Stimulated activated CD4-positive, alpha-beta T cell treated with anti-CD3 and anti-CD28 coated beads, Interleukin-1b, Interleukin-23, amount 100 ng/mL, for 24 hours (primary cell): ENCODE measurements at regions not wholly inside any gene's neighbourhood (a gene's known extent, or its start where the extent isn't known, plus 50 kb on each side); places are given as distances from the start of the nearest gene placed in this dataset.
"Not testable (repeated sequence)": the region's sequence is repeated elsewhere in the genome, so short reads cannot be mapped to it uniquely, and the experiment has no call there.

Experiments
- DNase-seq, 4 experiments: peaks; one replicate each; pipeline ENCODE4 v3.0.0-alpha.2; 2020; ENCODE audit warnings: low read depth in 4 of 4, low spot score in 1 of 4

DNA sequence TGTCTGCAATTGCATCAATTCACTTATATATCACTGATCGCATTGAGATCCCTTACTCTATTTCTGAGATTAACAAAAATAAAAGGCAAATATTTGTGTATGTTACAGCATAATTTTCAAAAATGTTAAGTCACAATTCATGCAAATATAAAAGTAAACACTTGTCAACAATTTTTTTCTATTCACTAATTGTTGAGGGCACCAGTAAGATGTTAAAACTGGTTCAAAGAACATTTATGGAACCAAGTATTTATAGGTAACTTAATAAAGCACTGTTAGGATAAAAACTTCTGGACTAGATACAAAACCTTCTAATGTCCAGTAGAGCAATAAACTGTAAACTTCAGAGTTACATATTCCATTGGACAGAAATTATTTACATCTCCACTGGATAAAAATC, 586.1 kb upstream of the AUTS2 start:
- DNase-seq, result no peak

DNA sequence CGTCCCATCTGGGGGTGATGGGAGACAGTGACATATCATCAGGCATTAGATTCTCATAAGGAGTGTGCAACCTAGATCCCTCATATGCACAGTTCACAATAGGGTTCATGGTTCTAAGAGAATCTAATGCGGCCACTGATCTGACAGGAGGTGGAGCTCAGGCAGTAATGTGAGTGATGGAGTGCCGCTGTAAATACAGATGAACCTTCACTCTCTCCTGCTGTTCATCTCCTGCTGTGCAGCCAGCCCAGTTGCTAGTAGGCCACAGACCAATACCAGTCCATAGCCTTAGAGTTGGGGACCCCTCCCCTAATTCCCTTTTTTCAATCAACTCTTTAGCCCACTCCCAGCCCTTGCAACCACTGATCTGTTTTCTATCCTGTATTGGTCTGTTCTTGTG, 581.1 kb upstream of the AUTS2 start:
- DNase-seq, result no peak

DNA sequence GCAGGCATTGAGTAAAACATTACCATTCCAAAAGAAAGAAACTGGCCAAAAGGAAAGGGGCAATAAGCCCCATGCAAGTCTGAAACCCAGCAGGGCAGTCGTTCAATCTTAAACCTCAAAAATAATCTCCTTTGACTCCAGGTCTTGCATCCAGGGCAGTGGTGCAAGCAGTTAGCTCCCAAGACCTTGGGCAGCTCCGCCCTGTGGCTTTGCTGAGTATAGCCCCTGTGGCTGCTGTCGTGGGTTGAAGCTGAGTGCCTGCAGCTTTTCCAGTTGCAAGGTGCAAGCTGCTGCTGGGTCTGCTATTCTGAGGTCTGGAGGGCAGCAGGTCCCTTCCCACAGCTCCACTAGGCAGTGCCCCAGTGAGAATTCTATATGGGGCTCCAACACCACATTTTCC, 580.1 kb upstream of the AUTS2 start:
- no peak for DNase-seq

DNA sequence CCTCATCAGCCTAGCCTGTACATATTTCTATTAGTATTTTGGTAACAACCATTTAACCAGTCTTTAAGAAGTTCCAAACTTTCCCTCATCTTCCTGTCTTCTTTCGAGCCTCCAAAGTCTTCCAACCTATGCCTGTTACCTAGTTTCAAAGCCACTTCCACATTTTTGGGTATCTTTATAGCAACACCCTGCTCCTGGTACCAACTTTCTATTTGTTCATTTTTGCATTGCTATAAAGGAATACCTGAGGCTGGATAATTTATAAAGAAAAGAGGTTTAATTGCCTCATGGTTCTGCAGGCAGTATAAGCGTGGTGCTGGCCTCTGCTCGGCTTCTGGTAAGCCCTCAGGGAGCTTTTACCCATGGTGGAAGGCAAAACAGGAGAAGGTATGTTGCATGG, 578.8 kb upstream of the AUTS2 start:
- no peak for DNase-seq

DNA sequence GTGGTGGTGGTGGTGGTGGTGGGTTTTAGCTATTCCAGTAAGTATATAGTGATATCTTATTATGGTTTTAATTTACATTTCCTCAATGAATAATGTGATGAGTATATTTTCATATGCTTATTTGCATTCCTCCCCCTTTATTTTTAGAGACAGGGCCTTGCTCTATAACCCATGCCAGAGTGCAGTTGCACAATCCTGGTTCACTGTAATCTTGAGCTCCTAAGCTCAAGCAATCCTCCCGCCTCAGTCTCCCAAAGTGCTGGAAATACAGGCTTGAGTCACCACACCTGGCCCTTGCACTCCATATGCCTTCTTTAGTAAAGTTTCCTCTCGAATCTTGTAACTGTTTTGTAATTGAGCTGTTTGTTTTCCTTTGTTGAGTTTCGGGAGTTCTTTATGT, 577.7 kb upstream of the AUTS2 start:
- DNase-seq, result no peak

DNA sequence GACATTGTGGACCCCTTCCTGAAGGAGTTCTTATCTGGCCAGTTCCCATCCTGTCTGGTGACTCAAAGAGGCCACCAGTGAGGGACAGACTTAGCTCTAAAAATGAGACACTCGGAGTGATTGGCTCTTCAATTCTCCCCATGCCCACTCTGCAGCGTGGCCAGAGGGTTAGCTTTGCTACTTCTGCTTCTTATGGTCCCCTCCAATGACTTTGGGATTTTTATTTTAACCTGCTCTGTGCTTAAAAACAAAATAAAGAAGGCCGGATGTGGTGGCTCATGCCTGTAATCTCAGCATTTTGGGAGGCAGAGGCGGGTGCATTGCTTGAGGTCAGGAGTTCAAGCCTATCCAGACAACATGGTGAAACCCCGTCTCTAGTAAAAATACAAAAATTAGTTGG, 573.0 kb upstream of the AUTS2 start:
- DNase-seq, result no peak

DNA sequence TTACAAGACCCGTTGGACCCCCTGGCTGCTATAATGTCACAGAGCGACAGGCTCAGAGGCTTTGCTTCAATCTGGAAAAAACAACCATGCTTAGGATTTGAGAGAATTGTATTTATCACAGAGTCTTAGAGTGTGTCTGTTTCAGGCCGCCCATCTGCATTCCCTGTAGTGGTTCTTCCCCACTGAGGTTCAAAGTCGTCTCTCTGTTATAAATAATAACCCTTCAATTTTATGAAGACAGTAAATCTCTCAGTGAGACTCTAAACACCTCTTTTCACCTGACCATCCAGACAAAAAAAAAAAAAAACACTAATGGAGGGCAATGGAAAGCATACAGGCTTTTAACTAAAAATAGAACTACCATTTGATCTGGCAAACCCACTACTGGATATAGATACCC, 565.4 kb upstream of the AUTS2 start:
- no peak for DNase-seq

- no peak for DNase-seq
Observed at GRCh38 chr7:69035826-69036225, 562.4 kb upstream of the AUTS2 start.

- DNase-seq, result no peak
Observed at GRCh38 chr7:69036301-69036700, 562.0 kb upstream of the AUTS2 start.

- DNase-seq, result no peak
Observed at GRCh38 chr7:69038915-69039314, 559.4 kb upstream of the AUTS2 start.

DNA sequence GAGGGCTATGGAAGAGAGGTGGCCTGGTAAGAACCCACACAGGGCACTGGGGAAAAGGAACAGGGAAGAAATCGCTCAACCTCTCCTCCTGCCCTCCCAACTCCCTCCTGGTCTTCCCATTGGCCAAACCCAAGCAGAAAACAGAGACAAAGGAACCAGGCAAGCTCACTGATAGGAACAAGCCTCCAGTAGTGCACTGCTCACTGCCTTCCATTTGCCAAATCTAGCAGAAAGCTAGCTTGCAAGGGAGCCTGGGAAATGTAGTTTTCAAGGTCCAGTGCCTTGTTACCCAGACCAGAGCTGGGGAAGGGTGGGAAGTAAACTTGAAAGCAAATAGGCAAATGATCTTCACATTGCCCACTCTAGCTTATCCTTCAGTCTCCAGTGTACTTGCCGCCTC, 556.1 kb upstream of the AUTS2 start:
- DNase-seq, result no peak

GRCh38 chr7:69047151-69047754, 551.0 kb upstream of the AUTS2 start:
- no peak for DNase-seq

GRCh38 chr7:69049326-69049725, 548.9 kb upstream of the AUTS2 start:
- no peak for DNase-seq

- no peak for DNase-seq
Observed at GRCh38 chr7:69052447-69052846, 545.8 kb upstream of the AUTS2 start.

DNA sequence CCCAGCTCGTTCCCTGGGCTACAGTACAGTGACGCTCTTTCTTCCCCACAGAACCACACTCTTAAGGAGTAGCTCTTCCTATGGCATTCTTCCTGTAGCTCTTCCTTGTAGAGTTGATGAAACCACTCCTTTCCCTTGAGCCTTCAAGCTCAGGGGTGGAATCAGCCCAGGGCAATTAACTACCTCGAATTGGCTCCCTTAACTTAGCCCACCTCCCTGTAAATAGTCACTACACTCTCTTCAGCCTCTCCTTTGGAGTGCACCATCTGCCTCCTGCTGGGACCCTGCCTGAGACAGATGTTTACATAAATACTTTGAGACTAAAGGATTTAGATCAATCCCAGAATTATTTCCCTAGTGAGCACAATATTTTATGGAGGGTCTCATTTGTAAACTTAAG, 537.8 kb upstream of the AUTS2 start:
- DNase-seq, result no peak

DNA sequence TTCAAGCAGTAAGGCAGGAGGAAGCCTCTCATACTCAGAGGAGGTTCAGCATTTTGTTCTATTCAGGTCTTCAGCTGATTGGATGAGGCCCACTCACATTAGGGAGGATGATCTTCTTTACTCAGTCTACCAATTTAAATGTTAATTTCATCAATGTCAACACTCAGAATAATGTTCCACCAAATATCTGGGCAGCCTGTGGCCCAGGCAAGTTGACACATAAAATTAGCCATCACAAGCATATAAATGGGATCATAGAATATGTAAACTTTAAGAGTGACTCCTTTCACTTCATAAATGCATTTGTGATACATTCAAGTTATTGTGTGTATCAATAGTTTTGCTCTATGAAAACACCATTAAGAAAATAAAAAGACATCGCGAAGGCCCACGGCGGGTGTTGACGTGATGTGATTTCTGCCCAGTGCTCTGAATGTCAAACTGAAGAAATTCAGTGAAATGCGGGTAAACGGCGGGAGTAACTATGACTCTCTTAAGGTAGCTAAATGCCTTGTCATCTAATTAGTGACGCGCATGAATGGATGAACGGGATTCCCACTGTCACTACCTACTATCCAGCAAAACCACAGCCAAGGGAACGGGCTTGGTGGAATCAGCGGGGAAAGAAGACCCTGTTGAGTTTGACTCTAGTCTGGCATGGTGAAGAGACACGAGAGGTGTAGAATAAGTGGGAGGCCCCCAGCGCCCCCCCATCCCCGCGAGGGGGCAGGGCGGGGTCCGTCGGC, 536.1 kb upstream of the AUTS2 start:
- no peak for DNase-seq

DNA sequence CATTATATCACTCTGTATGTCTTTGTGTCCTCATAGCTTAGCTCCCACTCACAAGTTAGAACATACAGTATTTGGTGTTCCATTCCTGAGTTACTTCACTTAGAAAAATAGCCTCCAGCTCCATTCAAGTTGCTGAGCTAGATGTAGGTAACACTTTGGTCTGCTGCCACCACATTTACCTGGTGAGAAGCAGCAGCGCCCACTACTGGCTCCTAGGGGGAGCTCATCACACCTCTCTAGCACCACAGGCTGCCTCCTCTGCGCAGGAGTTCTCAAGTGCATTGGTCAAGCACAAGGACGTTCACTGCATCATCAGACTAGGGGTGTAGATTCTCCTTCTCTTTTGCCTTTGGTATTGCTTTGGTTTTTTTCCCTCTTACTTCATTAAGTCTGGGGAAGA, 530.9 kb upstream of the AUTS2 start:
- DNase-seq, result no peak

DNA sequence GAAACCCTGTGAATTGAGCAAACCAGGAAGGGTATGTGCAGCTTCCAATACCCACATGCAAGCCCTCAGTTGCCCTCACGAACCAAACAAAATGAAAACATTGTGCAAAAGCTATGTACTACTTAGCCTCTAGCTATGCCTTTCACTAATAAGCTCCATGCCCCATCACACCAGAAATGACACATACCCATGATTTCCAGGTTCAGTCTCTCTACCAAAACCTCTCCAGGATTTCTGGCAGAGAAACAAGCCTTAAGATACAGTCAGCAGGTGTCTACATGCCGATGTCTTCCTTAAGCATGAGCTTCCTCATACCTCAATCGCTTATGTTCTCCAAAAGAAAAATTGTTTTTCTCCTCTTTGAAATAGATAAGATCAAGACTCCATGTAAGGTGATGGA, 527.8 kb upstream of the AUTS2 start:
- no peak for DNase-seq

GRCh38 chr7:69076566-69076965, 521.7 kb upstream of the AUTS2 start:
- DNase-seq, result no peak

GRCh38 chr7:69078997-69079769, 519.1 kb upstream of the AUTS2 start:
- DNase-seq, result no peak

GRCh38 chr7:69087281-69087680, 511.0 kb upstream of the AUTS2 start:
- not testable (repeated sequence) for DNase-seq

DNA sequence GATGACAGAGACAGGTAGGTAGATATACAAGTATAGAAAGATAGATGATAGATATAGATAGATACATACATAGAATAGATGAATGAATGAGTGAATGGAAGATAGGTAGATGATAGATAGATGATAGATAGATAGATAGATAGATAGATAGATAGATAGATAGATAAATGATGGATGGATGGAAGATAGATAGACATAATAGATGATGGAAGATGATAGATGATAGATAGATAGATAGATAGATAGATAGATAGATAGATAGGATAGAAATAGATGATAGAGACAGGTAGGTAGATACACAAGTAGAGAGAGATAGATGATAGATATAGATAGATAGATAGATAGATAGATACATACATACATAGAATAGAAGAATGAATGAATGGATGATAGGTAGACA, 510.1 kb upstream of the AUTS2 start:
- DNase-seq, result no peak
